Activated T-cell treated with anti-CD3 and anti-CD28 coated beads, Interleukin-2, amount 50 U/mL, for 48 hours (primary cell): ENCODE measurements at regions not wholly inside any gene's neighbourhood (a gene's known extent, or its start where the extent isn't known, plus 50 kb on each side); places are given as distances from the start of the nearest gene placed in this dataset.
A peak's percentile ranks its signal among the peaks of the same experiment; 100 is the strongest.
"Not testable (repeated sequence)": the region's sequence is repeated elsewhere in the genome, so short reads cannot be mapped to it uniquely, and the experiment has no call there.

Source experiments
- DNase-seq, 2 experiments: peaks; one replicate each; pipeline ENCODE4 v3.0.0-alpha.2; 2020

- DNase-seq: no peak
Observed at GRCh38 chr4:112776535-112776934, 139.6 kb downstream of the LARP7 start.

GRCh38 chr4:112778520-112778919 is 141.6 kb downstream of the LARP7 start:
- no peak for DNase-seq

GRCh38 chr4:112793033-112793432 is 156.1 kb downstream of the LARP7 start:
- no peak for DNase-seq

- no peak for DNase-seq
Observed at GRCh38 chr4:112800001-112800400, 163.1 kb downstream of the LARP7 start.

GRCh38 chr4:112801341-112801740 is 164.4 kb downstream of the LARP7 start:
- DNase-seq: no peak

GRCh38 chr4:112802780-112803179 is 165.8 kb downstream of the LARP7 start:
- no peak for DNase-seq

- no peak for DNase-seq
Observed at GRCh38 chr4:112807083-112807482, 170.1 kb downstream of the LARP7 start.

- DNase-seq: no peak
Observed at GRCh38 chr4:112808001-112808400, 171.1 kb downstream of the LARP7 start.

GRCh38 chr4:112813790-112814189 is 176.8 kb downstream of the LARP7 start:
- DNase-seq: no peak

- peak; percentile 52 to 63 for DNase-seq
Observed at GRCh38 chr4:112817933-112818593, 181.1 kb downstream of the LARP7 start.

- peak; percentile 18 to 21 for DNase-seq
Observed at GRCh38 chr4:112818594-112818965, 181.6 kb downstream of the LARP7 start.

- no peak for DNase-seq
Observed at GRCh38 chr4:112819729-112820128, 182.8 kb downstream of the LARP7 start.

GRCh38 chr4:112823156-112823555 is 186.2 kb downstream of the LARP7 start:
- DNase-seq: no peak

- no peak for DNase-seq
Observed at GRCh38 chr4:112823606-112824005, 186.7 kb downstream of the LARP7 start.

- no peak for DNase-seq
Observed at GRCh38 chr4:112830753-112831386, 193.9 kb downstream of the LARP7 start.

GRCh38 chr4:112832493-112832892 is 195.6 kb downstream of the LARP7 start:
- DNase-seq: no peak

- DNase-seq: no peak
Observed at GRCh38 chr4:112836895-112837294, 200.0 kb downstream of the LARP7 start.

- not testable (repeated sequence) for DNase-seq
Observed at GRCh38 chr4:112838015-112838414, 201.1 kb downstream of the LARP7 start.

GRCh38 chr4:112840061-112840460 is 203.1 kb downstream of the LARP7 start:
- DNase-seq: no peak

GRCh38 chr4:112840619-112841018 is 203.7 kb downstream of the LARP7 start:
- DNase-seq: no peak

GRCh38 chr4:112842513-112842912 is 205.6 kb downstream of the LARP7 start:
- DNase-seq: no peak

GRCh38 chr4:112845386-112845785 is 204.1 kb upstream of the ANK2 start:
- DNase-seq: no peak

- no peak for DNase-seq
Observed at GRCh38 chr4:112847045-112847444, 202.4 kb upstream of the ANK2 start.

- DNase-seq: no peak
Observed at GRCh38 chr4:112847781-112848180, 201.7 kb upstream of the ANK2 start.

- DNase-seq: no peak
Observed at GRCh38 chr4:112848911-112849310, 200.5 kb upstream of the ANK2 start.
